ENCODE measurements at regions not wholly inside any gene's neighbourhood (a gene's known extent, or its start where the extent isn't known, plus 50 kb on each side); places are given as distances from the start of the nearest gene placed in this dataset.

GRCh38 chr4:37066159-37066558, 178.4 kb upstream of the NWD2 start:
- no peak overlapping the region for H3K27ac Mint-ChIP-seq (ENCODE audit: unreplicated experiment)
- Histone ChIP-seq H3K79me2 (ENCODE audit: insufficient read depth, low read length) (no peaks in the 10 kb centered on the region), H3K9ac (ENCODE audit: low read length) (no peak overlapping the region), H3K4me2 (ENCODE audit: low read length) (no peak overlapping the region), H2AFZ (ENCODE audit: low read depth, low read length) (no peak overlapping the region), H3K36me3 (ENCODE audit: insufficient read depth, low read length) (no peaks in the 10 kb centered on the region), H3K4me3 (ENCODE audit: insufficient read depth, low read depth, low read length) (no peak overlapping the region), H3K27ac (ENCODE audit: low read depth, low read length) (no peak overlapping the region), H3K9me3 (ENCODE audit: insufficient read depth, low read depth, low read length) (no peaks in the 10 kb centered on the region), H3K4me1 (ENCODE audit: insufficient read depth, low read length) (no peaks in the 10 kb centered on the region), H3K27me3 (ENCODE audit: insufficient read depth, low read length) (no peaks in the 10 kb centered on the region), H4K20me1 (ENCODE audit: insufficient read depth, low read length) (no peaks in the 10 kb centered on the region)
- no peaks in the 10 kb centered on the region for H3K9me3 Mint-ChIP-seq (ENCODE audit: unreplicated experiment)
- H3K4me1 Mint-ChIP-seq (ENCODE audit: low read depth, unreplicated experiment) = no peaks in the 10 kb centered on the region
- H3K36me3 Mint-ChIP-seq (ENCODE audit: low read depth, unreplicated experiment) = no peaks in the 10 kb centered on the region
- H3K27me3 Mint-ChIP-seq (ENCODE audit: low read depth, unreplicated experiment) = no peaks in the 10 kb centered on the region
- no peak for TF ChIP-seq CTCF (IDR thresholded peaks at IDR 0.05; ENCODE audit: insufficient read depth, low read depth, low read length)
- no peak for TF ChIP-seq EZH2 (IDR thresholded peaks at IDR 0.05; ENCODE audit: insufficient read depth, low read length)
- no peak overlapping the region for H3K4me3 Mint-ChIP-seq (ENCODE audit: unreplicated experiment)
- DNase-seq (ENCODE audit: low read depth) (no peak), FAIRE-seq (no peak)

GRCh38 chr4:37068580-37068979, 176.0 kb upstream of the NWD2 start:
- DNase-seq (ENCODE audit: low read depth) = no peak
- Histone ChIP-seq H3K9ac (ENCODE audit: low read length) (no peak overlapping the region), H3K4me1 (ENCODE audit: insufficient read depth, low read length) (no peaks in the 10 kb centered on the region), H3K36me3 (ENCODE audit: insufficient read depth, low read length) (no peaks in the 10 kb centered on the region), H3K79me2 (ENCODE audit: insufficient read depth, low read length) (no peaks in the 10 kb centered on the region), H3K4me3 (ENCODE audit: insufficient read depth, low read depth, low read length) (no peak overlapping the region), H4K20me1 (ENCODE audit: insufficient read depth, low read length) (no peaks in the 10 kb centered on the region), H2AFZ (ENCODE audit: low read depth, low read length) (no peak overlapping the region), H3K4me2 (ENCODE audit: low read length) (no peak overlapping the region), H3K9me3 (ENCODE audit: insufficient read depth, low read depth, low read length) (no peaks in the 10 kb centered on the region), H3K27me3 (ENCODE audit: insufficient read depth, low read length) (no peaks in the 10 kb centered on the region), H3K27ac (ENCODE audit: low read depth, low read length) (no peak overlapping the region)
- Mint-ChIP-seq H3K36me3 (ENCODE audit: low read depth, unreplicated experiment) (no peaks in the 10 kb centered on the region), H3K27me3 (ENCODE audit: low read depth, unreplicated experiment) (no peaks in the 10 kb centered on the region), H3K9me3 (ENCODE audit: unreplicated experiment) (no peaks in the 10 kb centered on the region), H3K4me1 (ENCODE audit: low read depth, unreplicated experiment) (no peaks in the 10 kb centered on the region), H3K4me3 (ENCODE audit: unreplicated experiment) (no peak overlapping the region), H3K27ac (ENCODE audit: unreplicated experiment) (no peak overlapping the region)
- no peak for TF ChIP-seq EZH2 (IDR thresholded peaks at IDR 0.05; ENCODE audit: insufficient read depth, low read length)
- no peak for TF ChIP-seq CTCF (IDR thresholded peaks at IDR 0.05; ENCODE audit: insufficient read depth, low read depth, low read length)
- no peak for FAIRE-seq

GRCh38 chr4:37070041-37070440, 174.5 kb upstream of the NWD2 start:
- Mint-ChIP-seq H3K27me3 (ENCODE audit: low read depth, unreplicated experiment) (no peaks in the 10 kb centered on the region), H3K4me3 (ENCODE audit: unreplicated experiment) (no peak overlapping the region), H3K9me3 (ENCODE audit: unreplicated experiment) (no peaks in the 10 kb centered on the region), H3K36me3 (ENCODE audit: low read depth, unreplicated experiment) (no peaks in the 10 kb centered on the region), H3K4me1 (ENCODE audit: low read depth, unreplicated experiment) (no peaks in the 10 kb centered on the region), H3K27ac (ENCODE audit: unreplicated experiment) (no peak overlapping the region)
- Histone ChIP-seq H3K9me3 (ENCODE audit: insufficient read depth, low read depth, low read length) (no peaks in the 10 kb centered on the region), H3K27ac (ENCODE audit: low read depth, low read length) (no peak overlapping the region), H2AFZ (ENCODE audit: low read depth, low read length) (no peak overlapping the region), H3K9ac (ENCODE audit: low read length) (no peak overlapping the region), H3K4me1 (ENCODE audit: insufficient read depth, low read length) (no peaks in the 10 kb centered on the region), H3K79me2 (ENCODE audit: insufficient read depth, low read length) (no peaks in the 10 kb centered on the region), H4K20me1 (ENCODE audit: insufficient read depth, low read length) (no peaks in the 10 kb centered on the region), H3K36me3 (ENCODE audit: insufficient read depth, low read length) (no peaks in the 10 kb centered on the region), H3K4me2 (ENCODE audit: low read length) (no peak overlapping the region), H3K27me3 (ENCODE audit: insufficient read depth, low read length) (no peaks in the 10 kb centered on the region), H3K4me3 (ENCODE audit: insufficient read depth, low read depth, low read length) (no peak overlapping the region)
- DNase-seq (ENCODE audit: low read depth) (no peak), FAIRE-seq (no peak)
- TF ChIP-seq EZH2 (IDR thresholded peaks at IDR 0.05; ENCODE audit: insufficient read depth, low read length) = no peak
- TF ChIP-seq CTCF (IDR thresholded peaks at IDR 0.05; ENCODE audit: insufficient read depth, low read depth, low read length) = no peak
